Mucosa of rectum (tissue), 2 donors: ENCODE measurements at regions not wholly inside any gene's neighbourhood (a gene's known extent, or its start where the extent isn't known, plus 50 kb on each side); places are given as distances from the start of the nearest gene placed in this dataset.

Source experiments
- H3K27ac ChIP-seq, 2 donors: one replicate each; pipeline ENCODE4 v1.7.0; 2013; ENCODE audit warnings: inconsistent platforms in 2 of 2, low read depth in 2 of 2, low read length in 2 of 2
- H3K27me3 ChIP-seq, 2 donors: one replicate each; pipeline ENCODE4 v1.7.0; 2013; ENCODE audit warnings: low read length in 2 of 2; ENCODE audit not compliant: control insufficient read depth in 2 of 2, insufficient read depth in 2 of 2
- H3K36me3 ChIP-seq, 2 donors: one replicate each; pipeline ENCODE4 v1.7.0; 2013; ENCODE audit warnings: low read length in 2 of 2; ENCODE audit not compliant: control insufficient read depth in 2 of 2, insufficient read depth in 2 of 2
- H3K4me1 ChIP-seq, 2 donors: one replicate each; pipeline ENCODE4 v1.7.0; 2013; ENCODE audit warnings: low read length in 2 of 2, mild to moderate bottlenecking in 1 of 2; ENCODE audit not compliant: control insufficient read depth in 2 of 2, insufficient read depth in 2 of 2
- H3K4me3 ChIP-seq, 2 donors: one replicate each; pipeline ENCODE4 v1.7.0; 2013; ENCODE audit warnings: low read length in 2 of 2
- H3K9ac ChIP-seq, 2 donors: one replicate each; pipeline ENCODE4 v1.7.0; 2013; ENCODE audit warnings: low read length in 2 of 2, low read depth in 1 of 2, mild to moderate bottlenecking in 1 of 2
- H3K9me3 ChIP-seq, 2 donors: one replicate each; pipeline ENCODE4 v1.7.0; 2013; ENCODE audit warnings: low read length in 2 of 2; ENCODE audit not compliant: control insufficient read depth in 2 of 2
- donor health status: healthy.
- donor health status: Normal muscosa, but diverticular disease.

DNA sequence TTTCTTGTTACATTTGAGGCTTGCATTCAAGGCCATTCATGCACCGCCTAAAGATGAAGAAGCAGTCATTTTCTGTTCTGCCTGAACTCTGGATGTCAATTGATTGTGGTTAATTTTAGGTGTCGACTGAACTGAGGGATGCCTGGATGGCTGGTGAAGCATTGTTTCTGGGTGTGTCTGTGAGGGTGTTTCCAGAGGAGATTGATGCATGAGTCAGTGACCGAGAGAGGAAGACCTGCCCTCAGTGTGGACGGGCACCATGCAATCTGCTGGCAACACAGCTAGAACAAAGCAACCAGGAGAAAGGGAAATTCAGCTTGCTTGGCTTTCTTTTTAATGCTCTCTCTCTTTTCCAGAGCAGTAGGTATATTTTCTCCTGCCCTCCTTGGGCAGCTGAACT, 164.1 kb upstream of the ECI2 start:
- Histone ChIP-seq H3K27ac (no peak overlapping the region), H3K27me3 (no peaks in the 10 kb centered on the region), H3K36me3 (no peaks in the 10 kb centered on the region), H3K9ac (no peak overlapping the region), H3K9me3 (no peaks in the 10 kb centered on the region), H3K4me3 (no peak overlapping the region), H3K4me1 (no peaks in the 10 kb centered on the region)

DNA sequence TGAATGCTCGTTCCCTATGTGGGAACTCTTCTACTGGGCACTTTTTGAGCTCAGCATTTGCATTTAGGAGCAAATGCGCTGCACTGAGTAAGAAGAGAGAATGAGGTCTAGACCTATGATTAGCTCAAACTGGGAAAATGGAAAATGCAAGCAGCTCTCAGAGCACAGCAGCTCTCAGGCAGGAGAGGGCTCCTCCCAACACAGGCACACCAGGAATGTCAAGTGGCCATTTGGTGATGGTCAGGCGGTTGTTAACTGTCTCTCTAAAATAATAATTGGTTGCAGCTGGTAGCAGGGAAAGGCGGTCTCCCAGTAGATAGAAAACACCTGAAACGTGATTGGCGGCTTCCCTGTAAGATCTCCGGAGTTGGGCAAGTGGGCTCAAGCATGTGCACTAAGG, 162.0 kb upstream of the ECI2 start:
- Histone ChIP-seq H3K27me3 (no peaks in the 10 kb centered on the region), H3K4me1 (no peaks in the 10 kb centered on the region), H3K9ac (no peak overlapping the region), H3K27ac (no peak overlapping the region), H3K36me3 (no peaks in the 10 kb centered on the region), H3K4me3 (no peak overlapping the region), H3K9me3 (no peaks in the 10 kb centered on the region)

DNA sequence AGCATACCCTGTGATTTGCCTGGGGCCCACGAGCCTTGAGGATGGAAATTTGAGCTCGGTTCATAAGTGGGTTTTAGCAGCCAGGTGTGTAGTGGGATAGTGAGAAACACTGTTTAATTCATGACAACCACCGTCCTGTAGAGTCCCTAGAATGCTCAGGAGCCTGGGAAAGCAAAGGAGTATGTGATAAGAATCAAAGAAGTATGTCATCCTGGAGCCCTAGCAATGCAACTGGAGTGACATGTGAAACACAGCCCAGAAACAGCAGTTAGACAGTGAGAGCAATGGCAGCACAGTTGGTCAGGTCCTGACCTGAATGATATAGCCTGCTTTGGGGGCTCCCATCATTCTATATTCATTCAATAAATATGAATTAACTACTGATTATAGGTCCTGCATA, 161.2 kb upstream of the ECI2 start:
- Histone ChIP-seq H3K4me3 (no peak overlapping the region), H3K27ac (no peak overlapping the region), H3K9ac (no peak overlapping the region), H3K4me1 (no peaks in the 10 kb centered on the region), H3K36me3 (no peaks in the 10 kb centered on the region), H3K9me3 (no peaks in the 10 kb centered on the region), H3K27me3 (no peaks in the 10 kb centered on the region)

GRCh38 chr6:4295783-4296155, 160.4 kb upstream of the ECI2 start:
- Histone ChIP-seq H3K9me3 (no peaks in the 10 kb centered on the region), H3K27ac (no peak overlapping the region), H3K9ac (no peak overlapping the region), H3K4me1 (no peaks in the 10 kb centered on the region), H3K27me3 (no peaks in the 10 kb centered on the region), H3K36me3 (no peaks in the 10 kb centered on the region), H3K4me3 (no peak overlapping the region)

- Histone ChIP-seq H3K27me3 (no peaks in the 10 kb centered on the region), H3K9ac (no peak overlapping the region), H3K9me3 (no peaks in the 10 kb centered on the region), H3K4me3 (no peak overlapping the region), H3K27ac (no peak overlapping the region), H3K4me1 (no peaks in the 10 kb centered on the region), H3K36me3 (no peaks in the 10 kb centered on the region)
Measured at GRCh38 chr6:4295058-4295782, 159.8 kb upstream of the ECI2 start.

GRCh38 chr6:4294636-4295035, 159.3 kb upstream of the ECI2 start:
- H3K9me3 ChIP-seq: no peaks in the 10 kb centered on the region
- H3K27ac ChIP-seq: no peak overlapping the region
- no peaks in the 10 kb centered on the region for H3K36me3 ChIP-seq
- H3K4me3 ChIP-seq: no peak overlapping the region
- H3K27me3 ChIP-seq: no peaks in the 10 kb centered on the region
- no peak overlapping the region for H3K9ac ChIP-seq
- no peaks in the 10 kb centered on the region for H3K4me1 ChIP-seq

- H3K4me3 ChIP-seq: no peak overlapping the region
- no peaks in the 10 kb centered on the region for H3K9me3 ChIP-seq
- H3K27ac ChIP-seq: no peak overlapping the region
- H3K36me3 ChIP-seq: no peaks in the 10 kb centered on the region
- H3K9ac ChIP-seq: no peak overlapping the region
- no peaks in the 10 kb centered on the region for H3K4me1 ChIP-seq
- H3K27me3 ChIP-seq: no peaks in the 10 kb centered on the region
Measured at GRCh38 chr6:4291453-4292403, 156.4 kb upstream of the ECI2 start.

GRCh38 chr6:4289770-4290320, 154.5 kb upstream of the ECI2 start:
- no peaks in the 10 kb centered on the region for H3K9me3 ChIP-seq
- no peak overlapping the region for H3K9ac ChIP-seq
- H3K4me3 ChIP-seq: no peak overlapping the region
- H3K4me1 ChIP-seq: no peaks in the 10 kb centered on the region
- H3K27ac ChIP-seq: no peak overlapping the region
- no peaks in the 10 kb centered on the region for H3K27me3 ChIP-seq
- no peaks in the 10 kb centered on the region for H3K36me3 ChIP-seq

GRCh38 chr6:4287811-4288244, 152.5 kb upstream of the ECI2 start:
- no peak overlapping the region for H3K9ac ChIP-seq
- peaks cover 2 to 3% of the 10 kb centered on the region in 2 donors for H3K27me3 ChIP-seq
- no peak overlapping the region for H3K4me3 ChIP-seq
- no peaks in the 10 kb centered on the region for H3K9me3 ChIP-seq
- no peaks in the 10 kb centered on the region for H3K4me1 ChIP-seq
- H3K36me3 ChIP-seq: no peaks in the 10 kb centered on the region
- H3K27ac ChIP-seq: no peak overlapping the region

- Histone ChIP-seq H3K4me3 (no peak overlapping the region), H3K27me3 (peaks cover 2 to 3% of the 10 kb centered on the region in 2 donors), H3K4me1 (no peaks in the 10 kb centered on the region), H3K9ac (no peak overlapping the region), H3K9me3 (no peaks in the 10 kb centered on the region), H3K36me3 (no peaks in the 10 kb centered on the region), H3K27ac (no peak overlapping the region)
Measured at GRCh38 chr6:4287372-4287771, 152.0 kb upstream of the ECI2 start.
